NOMO-1 (cell line): ENCODE measurements at regions not wholly inside any gene's neighbourhood (a gene's known extent, or its start where the extent isn't known, plus 50 kb on each side); places are given as distances from the start of the nearest gene placed in this dataset.
A peak's percentile ranks its signal among the peaks of the same experiment; 100 is the strongest.

ENCODE experiments used
- DNase-seq, 2 experiments: peaks; one replicate each; lab custom pipeline; 2025; ENCODE audit not compliant: unreplicated experiment in 2 of 2; lab: John Stamatoyannopoulos, UW

GRCh38 chr5:152271420-152271819 is 133.7 kb downstream of the NMUR2 start:
- no peak for DNase-seq

GRCh38 chr5:152270096-152270495 is 135.0 kb downstream of the NMUR2 start:
- DNase-seq = no peak

- DNase-seq = no peak
These were observed 135.5 kb downstream of the NMUR2 start for GRCh38 chr5:152269533-152269932.

- no peak for DNase-seq
These were observed 140.3 kb downstream of the NMUR2 start for GRCh38 chr5:152264645-152265254.

GRCh38 chr5:152262667-152263066 is 142.4 kb downstream of the NMUR2 start:
- DNase-seq = no peak

- DNase-seq = no peak
These were observed 144.1 kb downstream of the NMUR2 start for GRCh38 chr5:152260940-152261339.

GRCh38 chr5:152259702-152260101 is 145.4 kb downstream of the NMUR2 start:
- DNase-seq = no peak

- DNase-seq = no peak
These were observed 148.5 kb downstream of the NMUR2 start for GRCh38 chr5:152256580-152256979.

GRCh38 chr5:152255411-152255810 is 149.7 kb downstream of the NMUR2 start:
- no peak for DNase-seq

GRCh38 chr5:152247850-152248385 is 157.2 kb downstream of the NMUR2 start:
- DNase-seq = no peak

GRCh38 chr5:152246401-152246800 is 158.7 kb downstream of the NMUR2 start:
- peak in 1 of 2 experiments; percentile 0 for DNase-seq

GRCh38 chr5:152237531-152237930 is 167.5 kb downstream of the NMUR2 start:
- DNase-seq = peak; percentile 8 to 85

- DNase-seq = no peak
These were observed 178.9 kb downstream of the NMUR2 start for GRCh38 chr5:152226191-152226590.

GRCh38 chr5:152221721-152222629 is 183.1 kb downstream of the NMUR2 start:
- DNase-seq = no peak

GRCh38 chr5:152218694-152219093 is 186.4 kb downstream of the NMUR2 start:
- DNase-seq = no peak

- no peak for DNase-seq
These were observed 199.3 kb downstream of the NMUR2 start for GRCh38 chr5:152205804-152206203.

- DNase-seq = no peak
These were observed 202.8 kb downstream of the NMUR2 start for GRCh38 chr5:152202321-152202720.

GRCh38 chr5:152193391-152194107 is 211.5 kb downstream of the NMUR2 start:
- no peak for DNase-seq

GRCh38 chr5:152188251-152188650 is 216.8 kb downstream of the NMUR2 start:
- no peak for DNase-seq

GRCh38 chr5:152187668-152188067 is 217.4 kb downstream of the NMUR2 start:
- no peak for DNase-seq

GRCh38 chr5:152185547-152186245 is 219.4 kb downstream of the NMUR2 start:
- no peak for DNase-seq
